ENCODE measurements at regions not wholly inside any gene's neighbourhood (a gene's known extent, or its start where the extent isn't known, plus 50 kb on each side); places are given as distances from the start of the nearest gene placed in this dataset.

- H3K27ac ChIP-seq = no peak overlapping the region
- TF ChIP-seq ZFX (IDR thresholded peaks at IDR 0.05) (no peak), CTCF (conservative IDR thresholded peaks at IDR 0.05) (no peak)
These were observed 134.5 kb downstream of the PPP1R3A start for GRCh38 chr7:113784316-113784715.

- H3K27ac ChIP-seq = no peak overlapping the region
- TF ChIP-seq CTCF (conservative IDR thresholded peaks at IDR 0.05) (no peak), ZFX (IDR thresholded peaks at IDR 0.05) (no peak)
These were observed 135.4 kb downstream of the PPP1R3A start for GRCh38 chr7:113783403-113783802.

- no peak for TF ChIP-seq ZFX (IDR thresholded peaks at IDR 0.05)
- no peak for TF ChIP-seq CTCF (conservative IDR thresholded peaks at IDR 0.05)
- no peak overlapping the region for H3K27ac ChIP-seq
These were observed 143.0 kb downstream of the PPP1R3A start for GRCh38 chr7:113775804-113776203.

- no peak overlapping the region for H3K27ac ChIP-seq
- TF ChIP-seq ZFX (IDR thresholded peaks at IDR 0.05) = no peak
- TF ChIP-seq CTCF (conservative IDR thresholded peaks at IDR 0.05) = no peak
These were observed 143.4 kb downstream of the PPP1R3A start for GRCh38 chr7:113775401-113775800.

GRCh38 chr7:113774182-113774807 lies 144.5 kb downstream of the PPP1R3A start:
- peak; percentile 93 for TF ChIP-seq CTCF (conservative IDR thresholded peaks at IDR 0.05)
- TF ChIP-seq ZFX (IDR thresholded peaks at IDR 0.05) = no peak
- no peak overlapping the region for H3K27ac ChIP-seq

- H3K27ac ChIP-seq = no peak overlapping the region
- TF ChIP-seq CTCF (conservative IDR thresholded peaks at IDR 0.05) = no peak
- no peak for TF ChIP-seq ZFX (IDR thresholded peaks at IDR 0.05)
These were observed 148.6 kb downstream of the PPP1R3A start for GRCh38 chr7:113770146-113770738.

- TF ChIP-seq ZFX (IDR thresholded peaks at IDR 0.05) = no peak
- TF ChIP-seq CTCF (conservative IDR thresholded peaks at IDR 0.05) = no peak
- H3K27ac ChIP-seq = no peak overlapping the region
These were observed 150.4 kb downstream of the PPP1R3A start for GRCh38 chr7:113768387-113768786.

Data from C4-2B (cell line).